HCT116 (cell line): ENCODE measurements at regions not wholly inside any gene's neighbourhood (a gene's known extent, or its start where the extent isn't known, plus 50 kb on each side); places are given as distances from the start of the nearest gene placed in this dataset.

ENCODE experiments used
- ATAC-seq: fragments of 200-7000 bp; cut with Tn5 transposase; 2 replicates; pipeline ENCODE4 v1.9.1; 2020; ENCODE audit warnings: mild to moderate bottlenecking, moderate library complexity
- BruUV-seq: library from RNA; stranded (reverse); fragments of 400-500 nt; replicated peaks from 2 replicates; lab custom pipeline; 2021; lab: Mats Ljungman, UMichigan
- CTCF ChIA-PET: fragments of 300-600 bp; sonication (Branson Sonifier 250); formaldehyde crosslinking; loops from one replicate; lab custom pipeline; 2021; ENCODE audit warnings: antibody characterized with exemption; lab: Charles Lee
- POLR2A ChIA-PET: fragments of 300-600, 350-600 bp; sonication (Branson Sonifier 250); formaldehyde crosslinking; loops from one replicate; lab custom pipeline; 2021; ENCODE audit warnings: antibody characterized with exemption; lab: Charles Lee
- RAD21 ChIA-PET, 2 experiments: fragments of 300-600 bp; sonication (Branson Sonifier 250); formaldehyde crosslinking; loops; one replicate each; lab custom pipeline; 2023; ENCODE audit warnings: low total read pairs in 2 of 2; ENCODE audit not compliant: uncharacterized antibody in 2 of 2, unreplicated experiment in 2 of 2, low non-redundant PET in 1 of 2; lab: Charles Lee
- DNase-seq: peaks from one replicate; pipeline ENCODE4 v3.0.0-alpha.2; 2010; ENCODE audit warnings: low read depth, low spot score
- H2AFZ ChIP-seq: fragments of 200-600 bp; shearing (Covaris generic), sonication (generic); 2 replicates; pipeline ENCODE4 v1.6.1; 2017; ENCODE audit warnings: low read depth, mixed run types, mixed read lengths, antibody characterized with exemption, low read length; ENCODE audit not compliant: poor library complexity, severe bottlenecking
- H3K27ac ChIP-seq: 2 replicates; pipeline ENCODE4 v1.5.1; 2012; ENCODE audit warnings: low read depth, low read length
- H3K27me3 ChIP-seq: fragments of 200-600 bp; sonication (generic); 2 replicates; pipeline ENCODE4 v1.6.1; 2016; ENCODE audit warnings: mixed run types, low read length, mixed read lengths; ENCODE audit not compliant: insufficient read depth
- H3K36me3 ChIP-seq, 2 experiments: fragments of 200-500 bp in 1 of 2; fragments of 200-600 bp in 1 of 2; sonication (Bioruptor generic) in 1 of 2; sonication (generic) in 1 of 2; 2 replicates each; pipeline versions ENCODE4 v1.5.1 to v1.6.1; 2014 to 2016; ENCODE audit warnings: low read length in 2 of 2, inconsistent platforms in 1 of 2, mixed read lengths in 1 of 2, mixed run types in 1 of 2; ENCODE audit not compliant: insufficient read depth in 2 of 2, control insufficient read depth in 1 of 2
- H3K4me1 ChIP-seq, 2 experiments: fragments of 200-600 bp in 1 of 2; sonication (generic) in 1 of 2; 2 replicates each; pipeline versions ENCODE4 v1.5.1 to v1.6.1; 2012 to 2017; ENCODE audit warnings: low read length in 2 of 2, inconsistent platforms in 1 of 2, mild to moderate bottlenecking in 1 of 2, mixed read lengths in 1 of 2, mixed run types in 1 of 2, moderate library complexity in 1 of 2; ENCODE audit not compliant: insufficient read depth in 2 of 2, control insufficient read depth in 1 of 2
- H3K4me2 ChIP-seq: fragments of 200-600 bp; sonication (generic); 2 replicates; pipeline ENCODE4 v1.6.1; 2017; ENCODE audit warnings: mixed run types, low read length, mixed read lengths
- H3K4me3 ChIP-seq, 2 experiments: fragments of 200-600 bp in 1 of 2; sonication (generic) in 1 of 2; replicated peaks in 1 of 2; 2 replicates each; pipeline ENCODE4 v1.5.1; 2011 to 2016; ENCODE audit warnings: low read length in 2 of 2, control low read depth in 1 of 2, low read depth in 1 of 2, mild to moderate bottlenecking in 1 of 2, mixed read lengths in 1 of 2, mixed run types in 1 of 2
- H3K79me2 ChIP-seq: fragments of 200-600 bp; sonication (generic); 2 replicates; pipeline ENCODE4 v1.6.1; 2017; ENCODE audit warnings: mild to moderate bottlenecking, mixed run types, low read length, moderate library complexity, mixed read lengths; ENCODE audit not compliant: insufficient read depth
- H3K9ac ChIP-seq: fragments of 200-600 bp; sonication (generic); 2 replicates; pipeline ENCODE4 v1.6.1; 2016; ENCODE audit warnings: low read length, mixed read lengths
- H3K9me2 ChIP-seq: fragments of 200-600 bp; sonication (generic), shearing (Covaris generic); 2 replicates; pipeline ENCODE4 v1.6.1; 2017; ENCODE audit warnings: mixed run types, mild to moderate bottlenecking, moderate library complexity; ENCODE audit not compliant: insufficient read depth
- H3K9me3 ChIP-seq, 2 experiments: fragments of 200-500 bp in 1 of 2; fragments of 200-600 bp in 1 of 2; sonication (Bioruptor generic) in 1 of 2; sonication (generic) in 1 of 2; 2 replicates each; pipeline ENCODE4 v1.6.1; 2014 to 2017; ENCODE audit warnings: low read length in 2 of 2, mixed read lengths in 2 of 2, inconsistent platforms in 1 of 2, low read depth in 1 of 2, mild to moderate bottlenecking in 1 of 2, mixed run types in 1 of 2, moderate library complexity in 1 of 2; ENCODE audit not compliant: control insufficient read depth in 1 of 2, insufficient read depth in 1 of 2
- H4K20me1 ChIP-seq: fragments of 200-600 bp; sonication (generic), shearing (Covaris generic); 2 replicates; pipeline ENCODE4 v1.6.1; 2017; ENCODE audit warnings: mixed run types, mild to moderate bottlenecking, moderate library complexity; ENCODE audit not compliant: insufficient read depth
- CBX3 ChIP-seq: IDR thresholded peaks from 2 replicates; pipeline ENCODE4 v1.6.1; 2012; ENCODE audit warnings: low read depth
- EGR1 ChIP-seq: IDR thresholded peaks from 2 replicates; pipeline ENCODE4 v1.6.1; 2012; ENCODE audit warnings: low read depth
- ELF1 ChIP-seq: IDR thresholded peaks from 2 replicates; pipeline ENCODE4 v1.6.1; 2012; ENCODE audit warnings: low read depth, borderline replicate concordance
- EZH2 ChIP-seq: fragments of 200-600 bp; sonication (generic); IDR thresholded peaks from 2 replicates; pipeline ENCODE4 v1.6.1; 2017; ENCODE audit warnings: antibody characterized with exemption, mixed run types
- EZH2phosphoT487 ChIP-seq: fragments of 200-600 bp; IDR thresholded peaks from 2 replicates; pipeline ENCODE4 v1.6.1; 2018; ENCODE audit warnings: antibody characterized with exemption, borderline replicate concordance
- JUND ChIP-seq: IDR thresholded peaks from 2 replicates; pipeline ENCODE4 v1.6.1; 2012
- POLR2A ChIP-seq: IDR thresholded peaks from 2 replicates; pipeline ENCODE4 v1.7.0; 2011; ENCODE audit warnings: borderline replicate concordance; ENCODE audit not compliant: insufficient read depth, insufficient read length; ENCODE audit errors: extremely low read depth
- RAD21 ChIP-seq: IDR thresholded peaks from 2 replicates; pipeline ENCODE4 v1.6.1; 2012; ENCODE audit warnings: low read depth, mild to moderate bottlenecking
- SRF ChIP-seq: IDR thresholded peaks from 2 replicates; pipeline ENCODE4 v1.6.1; 2012; ENCODE audit warnings: low read depth
- TCF7L2 ChIP-seq: IDR thresholded peaks from 2 replicates; pipeline ENCODE4 v1.7.0; 2011; ENCODE audit warnings: borderline replicate concordance, inconsistent platforms; ENCODE audit not compliant: insufficient read depth, insufficient read length; ENCODE audit errors: extremely low read depth
- YY1 ChIP-seq: IDR thresholded peaks from 2 replicates; pipeline ENCODE4 v1.6.1; 2011; ENCODE audit warnings: low read length, low read depth, moderate library complexity, mild to moderate bottlenecking; ENCODE audit not compliant: insufficient replicate concordance; ENCODE audit errors: extremely low read depth
- ZNF274 ChIP-seq: fragments of 200-500 bp; sonication (Bioruptor generic); IDR thresholded peaks from 2 replicates; pipeline ENCODE4 v1.6.1; 2014; ENCODE audit warnings: mild to moderate bottlenecking, low read depth, low read length, inconsistent platforms
- intact Hi-C: fragments of 100-400 bp; cut with micrococcal nuclease; formaldehyde crosslinking; loops from 2 replicates; pipeline ENCODE4 v1.10.0; 2022
- TF ChIP-seq, protein P1 (sequence below), 3 experiments: fragments of 200-600 bp in 1 of 3; sonication (generic) in 1 of 3; IDR thresholded peaks in 2 of 3; conservative IDR thresholded peaks in 1 of 3; 2 replicates each; pipeline ENCODE4 v1.5.1; 2012 to 2017; ENCODE audit warnings: low read depth in 2 of 3, low read length in 2 of 3, antibody characterized with exemption in 1 of 3, borderline replicate concordance in 1 of 3, control low read depth in 1 of 3, mild to moderate bottlenecking in 1 of 3, mixed read lengths in 1 of 3, mixed run types in 1 of 3, moderate library complexity in 1 of 3; ENCODE audit not compliant: insufficient read depth in 1 of 3

GRCh38 chr13:53264751-53265385 is 236.3 kb downstream of the OLFM4 start:
- ATAC-seq (no peak), DNase-seq (no peak)
- BruUV-seq = no TSS peak
- Histone ChIP-seq H3K4me3 (no peak overlapping the region), H3K36me3 (no peaks in the 10 kb centered on the region; a peak in 1 of 4 replicates), H2AFZ (no peak overlapping the region), H3K4me1 (no peaks in the 10 kb centered on the region), H3K9me3 (peaks cover 0 to 34% of the 10 kb centered on the region in 2 experiments; a peak in 2 of 4 replicates), H3K79me2 (no peaks in the 10 kb centered on the region), H3K4me2 (no peak overlapping the region), H3K9ac (no peak overlapping the region), H3K27ac (no peak overlapping the region), H4K20me1 (no peaks in the 10 kb centered on the region), H3K27me3 (no peaks in the 10 kb centered on the region), H3K9me2 (no peaks in the 10 kb centered on the region)
- ChIA-PET RAD21 (no interaction called here), CTCF (no interaction called here), POLR2A (no interaction called here)
- TF ChIP-seq ELF1 (no peak), EZH2phosphoT487 (no peak), ZNF274 (no peak), CBX3 (no peak), RAD21 (no peak), TCF7L2 (no peak), POLR2A (no peak), JUND (no peak), EGR1 (no peak), SRF (no peak), EZH2 (no peak), YY1 (no peak)
- TF ChIP-seq, protein P1, sequence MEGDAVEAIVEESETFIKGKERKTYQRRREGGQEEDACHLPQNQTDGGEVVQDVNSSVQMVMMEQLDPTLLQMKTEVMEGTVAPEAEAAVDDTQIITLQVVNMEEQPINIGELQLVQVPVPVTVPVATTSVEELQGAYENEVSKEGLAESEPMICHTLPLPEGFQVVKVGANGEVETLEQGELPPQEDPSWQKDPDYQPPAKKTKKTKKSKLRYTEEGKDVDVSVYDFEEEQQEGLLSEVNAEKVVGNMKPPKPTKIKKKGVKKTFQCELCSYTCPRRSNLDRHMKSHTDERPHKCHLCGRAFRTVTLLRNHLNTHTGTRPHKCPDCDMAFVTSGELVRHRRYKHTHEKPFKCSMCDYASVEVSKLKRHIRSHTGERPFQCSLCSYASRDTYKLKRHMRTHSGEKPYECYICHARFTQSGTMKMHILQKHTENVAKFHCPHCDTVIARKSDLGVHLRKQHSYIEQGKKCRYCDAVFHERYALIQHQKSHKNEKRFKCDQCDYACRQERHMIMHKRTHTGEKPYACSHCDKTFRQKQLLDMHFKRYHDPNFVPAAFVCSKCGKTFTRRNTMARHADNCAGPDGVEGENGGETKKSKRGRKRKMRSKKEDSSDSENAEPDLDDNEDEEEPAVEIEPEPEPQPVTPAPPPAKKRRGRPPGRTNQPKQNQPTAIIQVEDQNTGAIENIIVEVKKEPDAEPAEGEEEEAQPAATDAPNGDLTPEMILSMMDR (IDR thresholded peaks at IDR 0.05 in 2 of 3, conservative IDR thresholded peaks at IDR 0.05 in 1 of 3; ENCODE audit: borderline replicate concordance in 1 of 3, insufficient read depth in 1 of 3, low read depth in 2 of 3, low read length in 2 of 3) = no peak
- intact Hi-C loops = no loop called here
